NCI-H1694 (cell line): ENCODE measurements at regions not wholly inside any gene's neighbourhood (a gene's known extent, or its start where the extent isn't known, plus 50 kb on each side); places are given as distances from the start of the nearest gene placed in this dataset.
A peak's percentile ranks its signal among the peaks of the same experiment; 100 is the strongest.

Source experiments
- DNase-seq: peaks from one replicate; lab custom pipeline; 2025; lab: John Stamatoyannopoulos, UW

DNA sequence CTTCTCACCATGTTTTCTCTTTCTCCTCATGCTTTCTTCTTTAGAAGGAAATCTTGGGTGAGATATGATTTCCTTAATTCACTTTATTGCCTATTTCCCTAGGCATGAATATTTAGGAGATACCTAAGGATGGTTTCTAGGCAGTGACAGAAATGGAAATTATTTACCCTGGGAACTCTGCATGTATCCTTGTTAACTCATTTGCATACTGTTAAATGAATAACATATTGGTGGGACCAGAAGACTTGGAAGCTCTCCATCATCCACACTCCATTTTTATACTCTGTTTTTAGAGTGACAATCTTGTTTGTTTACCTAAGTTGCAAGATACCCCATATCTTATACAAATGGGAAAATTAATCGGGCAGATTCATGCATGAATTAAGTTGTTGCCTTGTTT, 285.7 kb downstream of the RNF144B start:
- DNase-seq = no peak

DNA sequence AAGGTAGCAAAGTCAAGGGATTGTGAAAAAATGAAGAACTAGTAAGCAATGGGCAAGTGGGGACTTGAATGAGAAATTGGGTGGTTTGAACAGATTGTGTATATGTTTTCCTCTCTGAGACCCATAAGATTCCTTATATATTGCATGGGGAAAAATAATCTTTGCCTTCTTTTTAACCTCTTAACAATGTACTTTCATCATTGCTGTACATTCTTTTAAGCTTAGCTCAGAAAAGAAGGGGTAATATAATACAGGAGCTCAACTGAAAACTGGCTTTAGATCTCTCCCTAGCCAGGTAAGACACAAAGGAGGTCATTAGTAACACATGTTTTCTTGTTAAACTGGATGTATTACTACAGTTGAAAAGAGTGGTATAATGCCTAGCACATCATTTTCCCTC, 287.2 kb downstream of the RNF144B start:
- no peak for DNase-seq

DNA sequence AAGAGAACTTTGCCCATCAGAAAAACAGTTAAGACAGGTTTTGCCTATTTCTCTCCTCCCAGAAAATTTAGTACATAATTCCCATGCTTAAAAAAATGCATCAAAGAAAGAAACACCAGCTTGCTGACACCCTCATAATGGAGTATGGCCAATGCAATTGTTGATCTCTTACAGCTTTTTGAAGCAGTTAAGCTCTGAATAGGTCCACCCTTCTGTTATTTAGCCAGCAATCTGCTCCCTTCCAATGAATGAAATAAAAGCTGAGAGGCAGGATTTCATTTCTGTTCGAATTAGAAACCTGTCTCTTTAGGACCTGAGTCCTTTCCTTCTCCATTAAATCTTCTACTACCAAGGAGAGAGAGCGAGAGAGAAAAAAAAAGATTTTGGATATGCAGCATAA, 288.7 kb downstream of the RNF144B start:
- peak; percentile 54 for DNase-seq

DNA sequence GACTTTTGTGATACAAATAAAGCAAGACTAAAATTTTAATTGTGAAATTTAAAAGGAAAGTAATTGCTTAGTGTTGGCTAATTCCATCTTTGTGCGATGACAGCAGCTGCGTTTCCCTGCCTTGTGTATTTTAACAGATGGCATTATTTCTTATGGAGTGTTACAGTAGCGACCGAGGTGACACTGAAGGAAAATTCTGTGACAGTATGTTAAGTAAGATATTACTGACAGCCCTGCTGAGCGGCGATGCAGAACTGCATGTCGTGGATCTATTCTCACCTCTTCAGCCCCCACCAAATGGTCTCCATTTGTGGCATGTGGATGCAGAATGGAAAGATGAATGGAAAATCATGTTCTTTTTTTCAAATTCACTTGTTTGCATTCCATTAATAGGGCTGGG, 289.4 kb downstream of the RNF144B start:
- peak; percentile 41 for DNase-seq

DNA sequence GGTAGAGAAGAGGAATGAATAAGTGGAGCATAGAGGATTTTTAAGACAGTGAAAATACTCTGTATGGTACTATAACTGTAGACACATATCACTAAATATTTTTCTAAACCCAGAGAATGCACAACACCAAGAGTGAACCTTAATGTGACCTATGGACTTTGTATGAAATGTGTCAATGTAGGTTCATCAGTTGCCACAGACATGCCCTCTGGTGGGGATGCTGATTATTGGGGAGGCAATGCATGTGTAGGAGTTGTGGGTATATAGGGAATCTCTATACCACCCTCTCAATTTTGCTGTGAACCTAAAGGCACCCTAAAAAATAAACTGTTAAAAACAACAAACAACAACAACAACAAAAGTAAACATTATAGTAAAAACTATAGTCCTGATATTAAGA, 293.7 kb downstream of the RNF144B start:
- no peak for DNase-seq

DNA sequence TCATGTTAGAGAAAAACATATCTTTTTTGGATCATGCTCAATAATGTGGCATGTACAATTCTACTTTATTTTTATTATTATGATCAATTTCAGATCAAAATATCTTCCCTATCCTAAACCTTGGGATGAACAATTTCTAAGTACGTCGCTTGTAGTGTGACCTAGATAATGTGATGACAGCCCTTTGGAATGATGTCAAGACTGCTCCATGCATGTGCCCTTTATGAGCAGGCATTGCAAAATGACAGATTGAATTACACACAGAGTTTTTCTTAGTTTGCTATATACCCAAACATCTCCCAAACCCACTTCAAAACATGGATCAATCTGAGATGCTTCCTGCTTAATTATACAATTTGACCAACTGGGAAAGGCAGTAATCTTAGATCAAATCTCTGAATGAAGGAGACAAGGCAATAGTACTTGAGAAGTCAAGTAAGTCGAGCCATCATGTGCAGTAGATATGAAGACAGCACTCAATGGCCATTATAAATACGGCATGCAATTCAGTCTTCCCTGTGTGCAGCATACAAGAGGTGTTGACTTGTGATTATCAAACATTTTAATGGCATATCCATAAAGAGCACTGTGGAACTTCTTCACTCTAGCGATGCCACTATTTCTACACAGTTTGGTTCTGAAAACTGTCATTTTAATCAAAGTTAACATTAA, 294.8 kb downstream of the RNF144B start:
- DNase-seq = no peak

DNA sequence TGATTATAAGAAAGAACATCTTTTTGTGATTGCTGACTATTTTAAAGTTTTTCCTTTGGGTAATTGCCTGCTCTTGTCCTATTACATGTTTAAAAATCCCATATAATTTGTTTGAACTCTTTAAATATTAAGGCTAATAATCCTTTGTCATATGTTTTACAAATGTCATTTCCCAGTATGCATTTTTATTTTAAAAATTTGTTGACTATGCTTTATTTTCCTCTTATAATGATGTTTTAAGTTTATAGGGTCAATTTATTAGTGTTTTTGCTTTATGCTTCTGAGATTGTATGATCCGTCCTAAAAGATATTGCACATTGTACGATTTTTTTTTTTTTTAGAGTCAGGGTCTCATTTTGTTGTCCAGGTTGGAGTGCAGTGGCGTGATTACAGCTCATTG, 297.2 kb downstream of the RNF144B start:
- DNase-seq = no peak

DNA sequence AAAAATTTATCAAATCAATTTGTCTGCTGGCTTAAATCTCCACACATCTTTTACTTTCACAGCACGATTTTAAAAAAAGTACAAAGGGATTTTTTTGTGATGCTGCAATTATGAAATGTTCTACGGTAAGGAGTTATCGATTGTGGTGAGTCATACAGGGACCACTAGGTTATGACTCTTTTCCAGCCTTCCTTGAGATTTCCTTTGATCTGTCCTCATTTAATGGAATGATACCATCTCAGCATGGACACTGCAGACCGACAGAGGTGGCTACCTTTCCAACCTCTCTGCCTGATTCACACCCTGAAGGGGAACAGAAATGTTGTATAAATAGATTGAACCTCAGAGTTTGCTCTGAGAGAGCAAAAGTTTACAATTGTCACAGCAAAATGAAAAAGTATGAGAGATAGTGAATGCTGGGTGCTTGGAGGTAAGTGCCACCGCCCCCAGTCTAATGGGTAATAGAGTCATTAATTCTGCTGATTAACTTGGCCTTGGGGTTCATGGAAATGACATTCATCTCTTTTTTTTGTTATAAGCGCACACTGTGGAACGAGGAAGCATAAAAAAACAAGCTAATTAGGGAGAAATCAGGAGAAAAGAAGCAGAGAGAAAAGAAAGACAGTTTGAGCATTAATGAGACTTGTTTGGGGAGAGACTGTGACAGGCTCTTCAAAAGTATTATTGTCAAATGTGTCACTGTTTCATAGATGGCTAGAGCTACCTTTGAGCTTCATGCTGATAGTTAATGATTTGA, 306.0 kb downstream of the RNF144B start:
- DNase-seq = no peak

DNA sequence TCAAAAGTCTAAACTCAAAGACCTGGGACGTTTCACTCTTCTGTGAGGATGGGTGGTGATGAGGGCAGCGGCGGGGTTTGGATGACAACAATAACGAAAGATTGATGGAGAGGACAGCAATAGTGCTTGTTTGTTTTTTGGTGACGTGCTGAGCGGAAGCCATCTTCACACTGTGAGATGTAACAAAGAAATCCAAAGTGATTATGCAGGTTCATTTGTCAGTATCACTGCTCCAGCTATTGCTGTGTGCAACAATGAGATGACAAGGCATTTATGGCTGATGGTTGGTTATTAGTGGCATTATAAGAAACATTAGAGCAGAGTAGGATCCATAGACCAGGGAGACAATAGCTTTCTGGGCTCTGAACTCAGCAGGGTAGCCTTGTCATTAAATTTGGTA, 306.7 kb downstream of the RNF144B start:
- DNase-seq = no peak

DNA sequence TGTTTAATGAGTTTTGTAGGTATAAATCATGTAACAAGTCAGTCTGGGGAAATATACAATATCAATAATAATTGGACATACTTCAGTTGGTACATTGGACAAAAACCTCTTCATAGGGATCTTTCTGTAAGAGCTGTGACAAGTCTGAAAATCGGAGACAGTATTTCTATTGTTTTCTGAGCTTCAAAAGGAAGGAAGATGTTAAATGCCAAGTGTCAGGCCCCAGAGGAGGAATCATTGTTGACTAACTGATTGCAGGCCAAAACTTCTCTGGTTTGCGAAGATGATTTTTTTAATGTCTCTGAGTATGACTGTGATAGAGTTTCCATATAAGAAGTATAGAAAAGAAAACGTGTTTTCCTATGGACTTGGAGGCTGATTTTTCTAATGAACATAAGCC, 316.4 kb downstream of the RNF144B start:
- DNase-seq = no peak

DNA sequence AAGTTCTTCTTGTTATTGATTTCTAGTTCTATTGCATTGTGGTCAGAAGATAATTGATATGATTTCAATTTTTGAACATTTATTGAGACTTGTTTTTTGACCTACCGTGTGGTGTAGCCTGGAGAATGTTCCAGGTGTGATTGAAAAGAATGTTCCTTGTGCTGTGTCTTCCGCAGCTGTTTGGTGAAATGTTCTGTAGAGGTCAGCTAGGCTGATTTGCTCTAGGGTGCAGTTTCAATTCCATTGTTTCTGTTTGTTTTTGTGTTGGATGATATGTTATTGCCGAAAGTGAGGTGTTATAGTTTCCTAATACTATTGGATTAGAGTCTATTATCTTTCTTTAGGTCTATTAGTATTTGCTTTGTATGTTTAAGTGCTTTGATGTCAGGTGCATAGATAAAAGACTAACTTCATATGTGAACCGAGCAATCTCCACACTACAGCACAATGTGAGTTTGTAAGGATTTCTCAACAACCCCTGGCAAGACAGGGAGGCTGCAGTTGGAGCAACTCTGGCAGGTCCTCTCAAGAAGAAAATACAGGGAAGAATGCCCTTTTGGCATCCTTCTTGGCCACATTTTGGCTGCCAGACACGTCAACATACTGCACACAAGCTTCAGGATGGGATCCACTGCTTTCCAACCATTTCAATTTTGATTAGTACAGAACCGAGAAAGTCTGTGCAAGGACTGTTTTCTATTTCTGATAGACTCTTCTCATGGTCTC, 320.7 kb downstream of the RNF144B start:
- DNase-seq = no peak

DNA sequence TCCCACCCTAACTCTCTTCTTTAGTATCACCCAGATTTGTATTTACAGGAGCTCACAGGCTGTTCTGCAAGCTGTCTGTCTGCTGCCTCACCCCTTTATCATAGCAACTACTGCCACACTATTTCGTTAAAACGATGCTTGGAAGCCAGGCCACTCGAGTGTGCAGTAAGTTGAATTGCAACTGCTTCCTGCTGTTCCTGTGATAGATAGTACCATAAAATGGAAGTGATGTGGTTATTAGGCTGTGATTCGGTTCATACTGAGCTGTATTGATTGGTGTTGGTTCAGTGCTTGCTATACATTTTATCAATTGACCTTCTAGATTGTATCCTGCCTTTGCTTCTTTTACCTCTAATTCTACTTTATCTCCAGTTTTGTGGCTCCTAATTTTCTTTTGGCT, 325.4 kb downstream of the RNF144B start:
- DNase-seq = no peak

DNA sequence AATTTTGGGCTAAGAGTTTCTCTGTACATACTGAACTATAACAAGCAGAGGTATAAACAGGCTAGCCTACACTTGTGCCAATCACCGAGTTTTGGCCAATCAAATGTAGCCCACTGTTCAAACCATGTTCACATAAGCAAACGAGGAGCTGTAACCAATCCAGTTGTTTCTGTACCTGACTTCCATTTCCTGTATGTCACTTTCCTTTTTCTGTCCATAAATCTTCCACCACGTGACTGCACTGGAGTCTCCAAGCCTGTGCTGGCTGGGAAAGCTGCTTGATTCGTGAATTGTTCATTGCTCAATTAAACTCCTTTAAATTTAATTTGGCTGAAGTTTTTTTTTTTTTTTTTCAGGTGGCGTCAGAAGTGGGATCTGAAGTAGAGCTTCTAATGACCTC, 332.9 kb downstream of the RNF144B start:
- DNase-seq = no peak

DNA sequence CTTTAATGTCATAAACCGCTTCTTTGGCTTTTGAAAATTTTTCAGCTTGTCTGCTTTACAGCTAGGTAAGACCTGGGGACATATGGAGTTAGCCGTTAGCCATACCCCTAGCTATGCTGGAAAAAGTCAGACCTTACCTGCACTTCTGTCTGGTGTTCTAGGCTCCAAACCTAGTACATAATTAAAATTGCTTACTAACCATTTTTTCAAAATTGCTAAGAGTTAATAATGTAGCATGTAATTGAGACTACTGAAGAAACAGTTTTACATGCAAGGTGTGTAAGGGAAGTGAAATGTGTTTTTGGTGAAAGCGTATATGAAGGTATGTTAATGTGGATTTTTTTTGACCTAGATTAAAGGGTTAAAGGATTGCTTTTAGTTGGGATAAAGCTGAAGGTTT, 336.9 kb downstream of the RNF144B start:
- no peak for DNase-seq

DNA sequence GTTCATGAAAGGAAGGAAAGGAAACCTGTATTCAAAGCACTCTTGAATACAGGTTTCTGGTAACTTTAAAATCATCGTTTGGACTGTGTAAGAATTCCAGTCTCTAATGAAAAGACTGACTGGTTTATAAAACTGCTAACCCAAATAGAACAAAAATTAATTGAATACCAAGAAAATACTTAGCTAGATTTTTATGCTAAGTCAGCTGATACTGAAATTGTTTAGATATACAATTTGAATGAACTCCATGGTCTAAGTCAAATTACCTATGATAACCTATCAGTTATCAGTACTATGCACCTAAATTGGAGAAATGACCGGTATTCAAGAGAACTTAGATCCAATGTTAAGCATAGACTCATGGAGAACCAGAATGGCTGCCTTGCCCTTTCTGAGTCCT, 338.3 kb downstream of the RNF144B start:
- DNase-seq = no peak

DNA sequence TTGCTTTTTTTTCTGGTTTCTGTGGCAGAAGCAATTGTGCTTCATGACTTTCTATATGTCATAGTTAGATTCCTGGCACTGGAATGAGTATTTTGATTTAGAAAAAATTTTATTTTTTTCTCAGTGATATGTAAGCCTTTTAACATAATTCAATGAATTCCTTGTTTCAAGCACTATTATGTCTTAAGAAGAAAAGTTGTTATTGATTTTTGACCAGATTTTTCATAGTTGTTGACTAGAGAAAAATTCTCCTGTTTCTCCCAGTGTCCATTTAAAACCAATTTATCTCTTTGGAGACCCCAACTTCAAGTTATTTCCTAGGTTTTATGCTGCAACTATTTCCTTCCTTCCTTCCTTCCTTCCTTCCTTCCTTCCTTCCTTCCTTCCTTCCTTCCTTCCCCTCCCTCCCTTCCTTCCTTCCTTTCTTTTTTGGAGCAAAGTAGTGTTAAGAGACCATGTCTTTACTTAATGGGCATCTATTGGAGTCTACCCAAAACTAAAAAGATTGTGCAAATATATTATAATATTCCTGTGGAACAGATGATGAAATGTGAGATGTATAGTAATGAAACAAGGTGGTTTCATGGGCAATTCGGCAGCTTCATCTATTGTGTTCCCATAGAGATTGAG, 346.9 kb downstream of the RNF144B start:
- DNase-seq = no peak

DNA sequence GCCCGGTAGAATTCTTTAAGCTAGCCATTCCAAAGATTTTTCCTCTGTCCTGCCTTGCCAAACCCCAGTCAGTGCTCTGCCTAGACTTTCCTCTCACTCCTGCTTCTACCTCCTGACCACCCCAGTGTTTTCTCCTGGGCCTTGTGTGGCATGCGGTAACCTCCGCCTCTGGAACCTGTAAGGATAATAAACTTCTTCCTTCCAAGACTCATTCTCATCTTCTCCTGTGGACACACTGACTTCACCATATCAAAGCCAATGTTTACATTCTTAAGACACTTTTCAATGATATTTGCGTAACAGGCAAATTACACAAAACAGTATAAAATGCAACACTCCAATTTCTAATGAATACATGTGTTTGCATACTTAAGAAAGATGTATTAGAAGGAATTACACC, 354.6 kb downstream of the RNF144B start:
- DNase-seq = no peak

DNA sequence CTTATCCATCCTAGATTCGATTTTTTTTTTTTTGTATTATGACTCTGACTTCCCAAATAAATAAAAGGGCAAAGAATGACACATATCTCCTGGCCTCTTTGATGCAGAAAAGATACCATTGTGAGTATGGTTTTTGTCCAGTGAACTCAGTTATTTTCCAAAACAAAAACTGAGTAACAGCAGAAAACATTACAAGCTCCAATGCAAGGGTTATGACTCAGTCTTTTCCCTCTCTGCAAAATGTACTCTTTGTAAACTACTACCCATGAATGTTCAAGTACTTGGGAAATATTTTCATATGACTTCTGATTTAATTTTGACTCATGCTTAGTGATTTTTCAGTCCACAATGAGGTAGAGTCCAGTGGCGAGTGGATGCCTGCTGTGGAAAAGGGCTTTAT, 355.3 kb downstream of the RNF144B start:
- DNase-seq = no peak

DNA sequence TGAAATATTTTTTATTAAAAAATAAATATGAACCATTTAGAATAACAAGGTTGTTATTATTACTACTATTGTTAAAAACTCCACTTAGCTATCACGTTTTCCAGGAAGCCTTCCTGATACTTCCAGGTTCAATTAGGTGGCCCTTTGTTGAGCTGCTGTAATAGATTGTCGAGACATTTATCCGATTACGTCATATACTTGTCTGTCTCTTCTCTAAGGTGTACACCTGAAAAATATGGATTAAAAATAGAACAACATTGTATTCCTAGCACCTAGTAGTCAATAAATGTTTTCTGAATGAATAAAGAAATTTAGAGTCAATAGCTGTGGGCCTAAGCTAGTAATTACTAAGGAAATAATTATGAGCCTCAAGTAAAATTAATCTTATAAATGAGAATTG, 359.6 kb downstream of the RNF144B start:
- DNase-seq = no peak

DNA sequence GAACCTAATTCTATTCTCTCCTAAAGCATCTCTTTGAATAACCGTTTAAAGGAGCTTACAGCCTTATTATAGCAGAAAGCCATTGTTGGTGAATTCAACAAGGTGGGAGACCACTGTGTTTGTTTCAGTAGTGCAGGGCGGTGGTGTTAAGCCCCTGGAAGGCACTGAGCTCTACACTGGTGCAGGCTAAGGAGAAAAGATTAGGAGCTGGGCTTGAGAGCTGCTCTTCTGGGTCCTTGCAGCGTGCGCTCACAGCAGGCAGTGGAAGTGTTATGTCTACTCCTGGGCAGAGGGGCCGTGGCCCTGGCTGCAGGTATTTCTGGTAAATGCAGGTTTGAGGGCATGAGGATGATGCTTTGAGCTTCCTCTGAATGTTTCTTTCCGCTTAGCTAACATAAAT, 361.2 kb downstream of the RNF144B start:
- DNase-seq = no peak

DNA sequence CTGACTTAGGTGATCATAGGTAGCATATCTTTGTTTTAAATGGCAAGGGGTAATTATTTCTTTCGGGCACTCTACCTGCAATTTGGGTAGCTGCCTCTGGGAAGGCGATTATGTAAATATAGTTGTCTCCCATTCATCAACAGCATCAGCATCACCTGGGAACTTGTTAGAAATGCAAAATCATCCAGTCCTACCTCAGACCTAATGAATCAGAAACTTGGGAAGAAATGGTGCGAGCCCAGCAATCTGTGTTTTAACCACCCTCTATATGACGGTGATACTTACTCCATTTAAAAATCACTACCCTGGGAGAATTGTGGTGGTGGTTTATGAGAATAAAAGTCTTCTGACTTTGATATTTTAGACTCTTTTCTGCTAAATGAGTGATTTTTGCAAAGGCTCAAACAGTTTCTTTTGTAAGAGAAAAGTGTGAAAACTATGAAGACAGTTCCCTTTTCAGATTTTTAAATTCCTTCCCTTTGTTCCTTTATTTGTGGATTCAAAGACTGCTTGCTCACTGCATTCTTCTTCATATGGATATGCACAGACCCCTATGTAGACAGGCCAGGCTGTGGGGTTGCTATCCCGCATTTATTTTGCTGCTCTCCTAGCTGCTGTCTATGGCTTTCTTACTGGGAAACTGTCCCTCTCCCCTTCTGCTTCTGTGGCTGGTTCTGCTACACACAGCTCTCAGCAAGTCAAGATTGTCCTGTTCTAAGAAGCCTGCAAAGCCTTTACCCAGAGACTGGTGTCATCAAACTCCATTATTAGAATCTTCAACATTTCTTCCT, 365.3 kb downstream of the RNF144B start:
- no peak for DNase-seq

DNA sequence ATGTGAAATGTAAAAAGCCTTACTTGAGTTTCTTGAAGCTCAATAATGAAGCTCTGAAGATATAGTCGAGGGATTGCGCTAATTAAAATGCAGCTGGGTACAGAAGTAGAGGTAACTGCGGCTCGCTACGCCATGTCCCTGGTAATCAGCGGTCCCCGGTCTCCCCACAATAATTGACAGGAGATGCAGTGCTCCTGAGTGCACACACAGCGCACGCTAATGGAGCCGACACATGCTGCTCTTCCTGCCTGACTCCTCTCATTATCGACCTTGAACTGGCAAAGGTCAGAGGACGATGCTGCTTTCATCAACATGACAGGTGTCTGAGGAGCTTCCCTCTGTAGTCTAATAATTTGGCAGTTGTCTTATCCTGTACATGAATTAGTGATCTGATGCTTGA, 365.9 kb downstream of the RNF144B start:
- DNase-seq = no peak
